Testis (tissue), 2 donors: ENCODE measurements at regions not wholly inside any gene's neighbourhood (a gene's known extent, or its start where the extent isn't known, plus 50 kb on each side); places are given as distances from the start of the nearest gene placed in this dataset.

Experiments used
- CTCF ChIP-seq, 3 experiments: fragments of 450-650 bp in 2 of 3; fragments of 200-600 bp in 1 of 3; sonication (generic) in 1 of 3; IDR thresholded peaks; one replicate each; pipeline ENCODE4 v1.5.1; 2016 to 2019; ENCODE audit warnings: antibody characterized with exemption in 3 of 3, mild to moderate bottlenecking in 2 of 3, moderate library complexity in 1 of 3
- POLR2A ChIP-seq: fragments of 450-650 bp; IDR thresholded peaks from one replicate; pipeline ENCODE4 v1.6.1; 2017; ENCODE audit warnings: antibody characterized with exemption, mild to moderate bottlenecking, moderate library complexity

GRCh38 chr6:90953405-90954161 lies 366.7 kb upstream of the MAP3K7 start:
- no peak for TF ChIP-seq CTCF (IDR thresholded peaks at IDR 0.05)
- no peak for TF ChIP-seq POLR2A
